Stomach (tissue), 4 donors: ENCODE measurements at regions not wholly inside any gene's neighbourhood (a gene's known extent, or its start where the extent isn't known, plus 50 kb on each side); places are given as distances from the start of the nearest gene placed in this dataset.

ENCODE experiments used
- CTCF ChIP-seq, 7 experiments: fragments of 450-650 bp in 4 of 7; fragments of 200-600 bp in 3 of 7; sonication (generic) in 3 of 7; IDR thresholded peaks; one replicate each; pipeline ENCODE4 v1.5.1; 2016 to 2019; ENCODE audit warnings: antibody characterized with exemption in 7 of 7, control low read depth in 2 of 7, mild to moderate bottlenecking in 1 of 7
- EP300 ChIP-seq: sonication (generic); formaldehyde crosslinking; IDR thresholded peaks from one replicate; pipeline ENCODE4 v1.6.1; 2017; ENCODE audit warnings: antibody characterized with exemption
- POLR2A ChIP-seq, 4 donors: fragments of 450-650 bp; IDR thresholded peaks; one replicate each; pipeline ENCODE4 v1.6.1; 2016; ENCODE audit warnings: antibody characterized with exemption in 4 of 4, control low read depth in 2 of 4, mild to moderate bottlenecking in 1 of 4, moderate library complexity in 1 of 4

- TF ChIP-seq CTCF (IDR thresholded peaks at IDR 0.05) (no peak), EP300 (no peak), POLR2A (IDR thresholded peaks at IDR 0.05) (no peak)
Observed at GRCh38 chr13:64925727-64926126, 2304.4 kb downstream of the PCDH9 start.
